ENCODE measurements at regions not wholly inside any gene's neighbourhood (a gene's known extent, or its start where the extent isn't known, plus 50 kb on each side); places are given as distances from the start of the nearest gene placed in this dataset.

DNA sequence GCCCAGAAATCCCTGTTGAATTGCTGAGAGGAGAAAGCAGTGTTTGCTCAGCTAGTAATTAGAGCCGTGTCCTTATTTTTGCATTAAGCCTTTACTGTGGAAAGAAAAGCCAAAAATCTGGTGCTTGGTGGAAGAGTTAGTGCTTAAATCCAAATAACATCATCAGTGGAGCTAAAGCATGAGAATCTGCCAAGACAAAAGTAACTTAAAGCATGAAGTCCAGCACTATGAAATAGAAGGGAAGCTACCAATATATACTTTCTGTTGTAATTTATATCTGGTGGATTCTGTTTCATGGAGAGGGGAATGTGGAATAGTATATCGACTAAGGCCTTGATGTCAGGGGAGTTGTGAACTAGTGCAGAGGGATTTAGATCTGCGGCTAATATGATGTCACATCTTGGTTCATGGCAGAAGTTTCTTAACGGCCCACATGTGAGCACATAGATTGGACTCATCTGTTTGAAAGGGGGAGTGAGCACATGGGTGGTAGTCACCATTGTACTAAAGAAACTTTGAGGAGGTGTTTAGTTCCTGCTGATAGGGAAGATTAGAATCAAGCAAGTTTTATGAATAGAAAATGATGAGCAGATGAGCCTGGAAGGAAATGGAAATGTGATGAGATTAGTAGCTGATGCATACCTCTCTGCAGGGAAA is 224.4 kb upstream of the MTNR1B start:
- TF ChIP-seq POLR2A (IDR thresholded peaks at IDR 0.05; ENCODE audit: low read depth, low read length) (no peak), POLR2AphosphoS5 (IDR thresholded peaks at IDR 0.05; ENCODE audit: low read depth, low read length) (no peak)
